NOMO-1 treated with DMSO at 0.1 percent for 48 hours (cell line): ENCODE measurements at regions not wholly inside any gene's neighbourhood (a gene's known extent, or its start where the extent isn't known, plus 50 kb on each side); places are given as distances from the start of the nearest gene placed in this dataset.

Experiments used
- DNase-seq: peaks from one replicate; lab custom pipeline; 2025; ENCODE audit not compliant: unreplicated experiment; lab: John Stamatoyannopoulos, UW

DNA sequence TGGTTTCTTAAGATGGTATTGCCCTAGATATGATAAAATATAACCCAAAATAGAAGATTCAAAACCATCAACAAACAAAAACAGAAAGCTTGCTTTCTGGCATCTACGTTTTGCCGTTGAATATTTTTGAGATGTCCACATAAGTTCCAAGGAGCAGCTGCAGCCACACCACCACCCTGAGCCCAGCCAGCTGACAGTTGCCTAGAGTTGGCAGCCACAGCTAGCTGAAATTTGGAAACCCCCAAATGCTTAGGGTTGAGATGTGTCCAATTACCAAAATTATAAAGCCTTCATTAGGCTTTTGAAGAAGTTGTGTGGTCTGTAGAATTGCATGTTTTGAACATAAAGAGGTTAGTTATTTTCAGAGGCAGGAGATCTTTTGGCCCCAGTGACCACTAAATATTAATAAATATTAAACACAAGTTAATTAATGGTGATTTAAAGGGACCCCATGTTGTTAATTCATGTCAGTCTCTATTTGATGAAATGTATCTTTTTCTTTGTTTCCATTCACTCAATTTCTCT, 118.1 kb upstream of the DTNA start:
- DNase-seq, result no peak

DNA sequence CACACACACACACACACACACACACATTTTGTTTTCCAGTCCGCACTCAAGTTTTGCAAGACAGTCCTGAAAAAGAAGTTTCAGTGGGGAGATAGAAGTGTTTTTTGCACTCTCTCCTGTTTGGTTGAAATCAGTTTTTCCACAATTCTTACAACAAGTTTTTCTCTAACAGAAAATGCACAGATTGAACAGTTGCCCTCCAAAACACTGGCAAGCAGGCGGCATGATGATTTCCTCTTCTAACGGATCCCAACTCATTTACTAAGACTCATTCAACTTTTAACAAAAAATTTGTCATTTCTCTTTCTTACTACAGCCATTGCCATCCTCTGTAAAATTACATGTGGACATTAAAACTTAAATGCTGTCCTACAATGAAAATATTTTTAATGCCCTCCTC, 117.6 kb upstream of the DTNA start:
- no peak for DNase-seq

DNA sequence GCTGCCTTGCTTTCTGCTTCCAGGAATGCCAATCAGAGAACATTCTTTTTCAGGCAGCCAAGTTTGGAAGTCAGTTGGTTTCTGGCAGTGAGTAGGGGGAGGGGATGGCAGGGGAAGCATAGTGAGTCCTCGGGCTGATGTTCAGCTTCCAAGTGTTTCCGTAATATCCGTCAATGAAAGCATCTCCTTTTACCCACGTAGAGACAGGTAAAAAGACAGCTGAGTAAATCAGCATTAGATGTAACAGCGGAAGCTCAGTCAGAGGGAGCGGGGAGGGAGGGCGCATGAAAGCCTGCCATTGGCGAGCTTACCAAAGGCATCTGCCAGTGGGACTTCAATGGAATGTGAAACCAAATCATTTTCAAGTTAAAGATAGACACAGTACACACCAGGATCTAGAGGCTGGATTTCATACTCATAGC, 117.1 kb upstream of the DTNA start:
- DNase-seq, result no peak

DNA sequence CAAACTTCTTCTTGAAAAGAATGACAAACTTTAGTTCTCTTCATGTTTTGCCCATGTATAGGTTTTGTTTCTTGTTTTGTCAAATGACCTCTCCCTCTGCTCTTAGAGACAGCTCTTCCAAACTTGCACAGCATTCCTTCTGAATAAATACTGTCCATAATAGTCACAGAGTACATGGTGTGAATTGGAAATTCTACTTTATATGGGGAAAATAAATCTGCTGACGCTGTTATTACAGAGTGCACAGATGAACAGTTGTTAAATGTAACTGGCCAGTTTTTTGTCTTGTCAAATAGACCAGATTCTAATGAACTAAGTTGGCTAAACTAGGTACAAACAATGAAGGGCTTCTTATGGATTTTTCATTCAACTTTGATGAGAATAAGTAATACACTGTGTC, 115.8 kb upstream of the DTNA start:
- no peak for DNase-seq

DNA sequence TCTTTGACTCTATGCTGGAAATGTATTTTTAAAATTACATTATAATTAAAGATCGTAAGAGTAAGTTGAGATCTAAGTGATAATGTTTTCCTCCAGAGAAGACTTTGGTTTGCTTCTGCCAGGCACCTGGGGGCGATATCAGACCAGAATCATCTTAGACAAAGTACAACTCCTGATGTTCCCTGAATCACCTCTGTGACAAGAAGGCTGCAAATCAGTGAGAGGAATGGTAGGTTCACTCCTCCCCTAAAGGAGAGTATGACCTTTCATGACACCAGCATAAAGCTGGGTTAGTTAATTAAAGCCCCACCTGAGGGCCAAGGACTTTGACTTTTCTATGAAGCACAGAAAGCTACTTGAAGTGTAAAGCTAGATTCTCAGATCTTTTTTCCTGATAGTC, 114.4 kb upstream of the DTNA start:
- DNase-seq, result peak; percentile 13

DNA sequence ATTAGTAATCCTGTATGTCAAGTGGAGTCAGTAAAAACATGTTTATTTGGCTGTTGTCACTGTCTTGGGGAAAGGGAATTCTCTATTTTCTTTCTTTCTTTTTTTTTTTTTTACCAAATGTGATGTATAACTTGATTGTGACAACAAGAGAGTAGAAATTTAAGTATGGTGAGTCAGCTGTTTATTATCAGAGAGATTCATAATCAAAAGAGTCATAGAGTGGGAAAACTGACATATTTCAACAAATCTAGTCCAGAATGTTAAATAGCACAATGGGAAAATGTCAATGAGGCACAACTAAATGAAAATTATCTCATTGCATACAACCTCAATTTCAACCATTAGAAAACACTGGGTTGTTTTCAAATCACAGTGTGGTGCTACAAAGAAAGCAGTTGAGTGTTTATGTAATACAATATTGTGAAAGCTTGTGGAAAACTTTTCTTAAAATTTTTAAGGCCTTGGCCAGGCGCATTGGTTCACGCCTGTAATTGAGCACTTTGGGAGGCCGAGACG, 111.9 kb upstream of the DTNA start:
- no peak for DNase-seq

DNA sequence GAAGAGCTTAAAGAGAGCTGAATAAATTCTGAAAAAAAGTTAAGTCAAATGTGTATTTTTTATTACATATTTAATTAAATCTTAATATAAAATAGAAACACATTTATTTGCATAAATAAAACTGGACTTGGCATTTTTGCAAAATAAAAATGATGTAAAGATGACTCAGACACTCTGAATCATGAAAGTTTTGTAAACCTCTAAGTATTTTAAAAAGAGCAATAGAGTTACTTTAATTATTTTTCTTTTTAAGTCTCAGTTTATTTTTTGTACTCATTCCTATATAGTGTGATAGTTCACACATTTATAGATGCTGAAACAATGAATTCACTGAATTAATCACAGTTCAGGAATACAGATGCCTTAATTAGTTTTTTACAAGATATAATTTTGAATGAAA, 109.9 kb upstream of the DTNA start:
- no peak for DNase-seq

DNA sequence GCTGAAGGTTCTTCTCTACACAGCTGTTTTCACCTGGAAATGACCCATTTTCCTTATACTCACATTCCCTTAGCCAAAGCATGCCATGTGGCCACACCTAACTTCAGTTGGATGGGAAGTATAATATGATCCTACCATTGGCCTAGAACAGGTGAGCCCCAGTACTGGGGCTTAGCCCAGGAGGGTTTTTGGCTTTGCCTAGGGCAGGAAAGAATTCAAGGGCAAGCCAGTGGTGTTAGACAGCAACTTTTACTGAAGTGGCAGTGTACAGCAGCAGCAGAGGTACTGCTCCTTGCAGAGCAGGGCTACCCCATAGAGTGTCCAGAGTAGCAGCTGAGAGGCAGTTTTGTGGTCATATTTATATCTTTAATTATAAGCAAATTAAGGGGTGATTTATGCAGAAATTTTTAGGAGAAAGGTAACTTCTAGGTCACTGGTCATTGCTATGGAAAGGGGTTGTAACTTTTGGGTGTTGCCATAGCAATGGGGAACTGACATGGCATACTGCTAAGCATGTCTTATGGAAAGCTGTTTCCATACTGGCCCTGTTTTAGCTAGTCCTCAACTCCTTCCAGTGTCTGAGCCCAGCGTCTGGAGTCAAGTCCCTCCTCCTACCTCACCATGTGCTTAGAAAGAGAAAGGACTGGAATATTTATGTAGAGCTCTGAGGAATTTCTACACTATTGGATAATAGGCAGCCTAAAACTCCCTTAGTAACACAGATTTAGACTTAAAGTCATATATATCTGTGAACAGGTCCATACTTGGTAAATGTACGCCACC, 109.0 kb upstream of the DTNA start:
- DNase-seq, result no peak

DNA sequence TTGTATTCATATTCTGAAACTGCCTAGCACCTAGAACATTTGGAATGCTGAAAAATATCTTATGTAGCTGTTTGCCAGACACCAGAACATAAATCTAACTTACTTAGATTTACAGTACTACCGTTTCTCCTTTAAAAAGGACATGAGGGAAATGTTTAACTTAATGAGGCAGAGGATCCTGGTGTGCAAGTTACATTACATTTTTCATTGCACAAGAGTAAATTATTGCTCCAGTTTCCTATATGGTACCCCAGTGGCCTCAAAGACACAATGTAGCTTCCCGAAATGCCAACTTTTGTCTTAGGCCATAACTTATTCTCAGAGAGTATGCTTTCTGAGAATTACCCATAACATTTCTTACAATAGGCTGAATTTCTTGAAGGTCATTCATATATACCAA, 105.5 kb upstream of the DTNA start:
- peak; percentile 88 for DNase-seq

DNA sequence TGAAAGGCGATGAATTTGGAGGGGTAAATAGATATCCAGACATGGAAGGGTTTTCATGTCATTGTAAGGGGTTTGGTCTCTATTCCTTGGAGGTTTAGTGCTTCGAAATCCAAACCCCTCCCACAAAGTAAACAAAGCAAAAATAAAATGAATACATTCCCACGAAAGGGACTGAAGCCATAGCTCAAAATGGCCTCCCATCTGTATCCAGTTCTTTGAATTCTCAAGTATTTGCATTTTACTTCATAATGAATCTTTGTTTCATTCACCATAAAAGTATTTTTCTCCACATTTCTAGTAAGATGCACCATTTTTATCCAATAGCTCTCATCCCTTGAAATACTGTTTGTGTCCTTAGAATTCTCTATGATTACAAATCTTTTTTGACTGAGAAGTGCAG, 103.2 kb upstream of the DTNA start:
- no peak for DNase-seq

DNA sequence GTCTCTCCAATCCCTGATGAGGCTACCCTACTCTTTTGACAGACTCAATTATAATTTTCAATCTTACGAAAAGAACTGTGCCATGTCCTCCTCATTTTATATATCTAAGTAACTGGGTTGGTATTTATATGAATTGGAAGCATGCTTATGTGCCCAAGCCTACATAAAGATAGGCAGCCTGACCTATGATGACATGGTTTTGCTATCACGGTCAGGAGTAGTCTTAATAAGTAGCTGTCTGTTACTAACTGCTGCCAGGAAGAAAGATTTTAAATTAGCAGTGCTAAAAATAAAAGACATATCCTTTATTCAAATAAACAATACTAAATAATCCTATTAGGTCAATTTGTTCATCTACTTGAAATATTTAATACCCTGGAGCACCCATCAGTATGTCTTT, 102.0 kb upstream of the DTNA start:
- DNase-seq, result no peak

DNA sequence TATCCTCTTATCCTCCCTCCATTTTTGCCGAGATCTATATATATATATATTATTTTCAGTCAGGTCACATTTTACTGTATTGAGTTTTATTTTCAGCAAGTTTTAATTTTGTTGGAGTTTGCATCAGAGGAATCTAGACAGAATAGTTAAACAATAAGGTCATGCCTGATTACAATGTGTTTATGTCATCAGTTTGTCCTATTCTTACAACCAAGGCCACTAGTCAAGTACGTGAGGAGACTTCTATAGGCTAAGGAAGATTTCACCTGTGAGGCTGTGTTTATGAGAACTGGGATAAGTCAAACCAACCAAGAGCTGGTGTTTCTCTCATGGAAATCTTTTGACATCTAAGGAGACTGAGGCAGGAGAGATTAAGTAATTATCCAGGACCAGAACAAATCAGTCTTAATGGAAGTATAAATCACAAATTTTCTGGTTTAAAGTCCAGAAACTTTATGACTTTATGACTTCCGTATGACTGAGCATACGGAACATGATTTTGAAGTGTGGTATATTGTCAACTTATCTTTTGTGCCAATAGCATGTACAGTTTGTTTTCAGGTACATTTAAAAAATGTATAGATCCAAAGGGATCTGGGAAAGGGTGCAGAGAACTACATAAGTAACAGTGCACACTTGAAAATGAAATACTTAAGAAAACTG, 100.0 kb upstream of the DTNA start:
- no peak for DNase-seq

DNA sequence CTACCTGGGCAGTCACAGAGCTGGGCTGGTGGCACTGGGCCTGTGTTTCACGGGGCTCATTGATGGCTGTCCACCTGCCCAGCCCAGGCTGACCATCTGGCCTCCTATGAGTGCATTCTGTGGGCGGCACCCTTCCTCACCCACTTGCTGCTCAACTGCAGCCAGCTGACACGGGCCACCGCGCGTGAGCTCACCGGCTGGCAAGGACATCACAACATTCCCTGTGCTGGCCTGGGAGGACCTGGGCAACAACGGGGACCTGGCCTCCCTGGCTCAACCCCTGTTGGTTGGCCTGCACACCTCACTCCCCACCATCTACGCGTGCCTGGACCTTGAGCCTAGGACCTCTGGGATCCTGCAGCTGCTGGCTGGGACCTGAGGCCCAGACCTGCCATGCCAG, 98.2 kb upstream of the DTNA start:
- DNase-seq, result no peak

DNA sequence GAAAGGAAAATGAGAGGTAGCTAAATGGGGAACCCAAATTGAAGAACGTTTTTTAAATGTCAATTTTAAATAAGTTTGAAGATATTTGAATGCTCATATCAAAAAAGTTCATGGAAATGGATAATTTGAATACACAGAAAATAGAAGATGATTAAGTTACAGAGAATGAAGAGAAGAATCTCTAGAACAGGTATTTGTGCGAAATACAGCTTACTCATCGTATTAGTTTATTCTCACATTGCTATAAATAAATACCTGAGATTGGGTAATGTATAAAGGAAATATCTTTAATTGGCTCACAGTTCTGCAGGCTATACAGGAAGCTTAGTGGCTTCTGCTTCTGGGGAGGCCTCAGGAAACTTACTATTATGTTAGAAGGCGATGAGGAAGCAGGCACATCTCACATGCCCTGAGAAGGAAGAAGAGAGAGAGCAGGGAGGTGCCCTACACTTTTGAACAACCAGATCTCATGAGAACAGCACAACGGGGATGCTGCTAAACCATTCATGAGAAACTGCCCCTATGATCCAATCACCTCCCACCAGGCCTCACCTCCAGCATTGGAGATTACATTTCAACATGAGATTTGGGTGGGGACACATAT, 89.7 kb upstream of the DTNA start:
- no peak for DNase-seq

DNA sequence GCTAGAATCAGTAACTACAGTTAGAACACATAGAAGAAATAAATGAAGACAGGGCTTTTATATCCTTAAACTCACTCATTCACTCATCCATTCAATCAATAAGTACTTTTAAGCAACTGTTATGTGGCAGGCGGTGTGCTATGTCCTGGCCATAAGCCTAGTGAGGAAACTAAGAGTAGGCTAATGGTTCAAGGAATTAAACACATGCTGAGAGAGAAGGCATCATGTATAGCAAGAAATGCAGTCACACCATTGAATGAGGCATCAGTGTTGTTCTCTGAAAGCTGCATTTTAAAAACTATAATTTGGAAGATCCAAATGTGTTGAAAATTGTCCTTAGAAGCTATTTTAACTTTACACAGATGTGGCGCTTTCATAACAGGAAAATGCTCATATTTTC, 86.5 kb upstream of the DTNA start:
- DNase-seq, result no peak

DNA sequence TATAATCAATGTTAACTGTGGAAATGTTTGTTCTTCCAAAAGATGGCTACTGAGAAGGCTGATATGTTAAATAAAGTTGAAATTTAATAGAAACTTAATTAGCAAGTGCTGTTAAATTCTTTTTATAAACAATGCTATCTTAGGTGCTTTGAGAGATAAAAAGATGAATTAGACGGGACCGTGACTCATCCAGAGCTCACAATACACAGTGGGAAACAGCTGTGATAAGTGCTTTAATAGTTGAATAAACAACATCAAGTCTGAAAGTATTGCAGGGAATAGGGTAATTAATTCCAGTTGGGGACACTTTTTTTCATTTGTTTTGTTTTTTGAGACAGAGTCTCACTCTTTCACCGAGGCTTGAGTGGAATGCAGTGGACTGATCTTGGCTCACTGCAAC, 85.5 kb upstream of the DTNA start:
- no peak for DNase-seq

DNA sequence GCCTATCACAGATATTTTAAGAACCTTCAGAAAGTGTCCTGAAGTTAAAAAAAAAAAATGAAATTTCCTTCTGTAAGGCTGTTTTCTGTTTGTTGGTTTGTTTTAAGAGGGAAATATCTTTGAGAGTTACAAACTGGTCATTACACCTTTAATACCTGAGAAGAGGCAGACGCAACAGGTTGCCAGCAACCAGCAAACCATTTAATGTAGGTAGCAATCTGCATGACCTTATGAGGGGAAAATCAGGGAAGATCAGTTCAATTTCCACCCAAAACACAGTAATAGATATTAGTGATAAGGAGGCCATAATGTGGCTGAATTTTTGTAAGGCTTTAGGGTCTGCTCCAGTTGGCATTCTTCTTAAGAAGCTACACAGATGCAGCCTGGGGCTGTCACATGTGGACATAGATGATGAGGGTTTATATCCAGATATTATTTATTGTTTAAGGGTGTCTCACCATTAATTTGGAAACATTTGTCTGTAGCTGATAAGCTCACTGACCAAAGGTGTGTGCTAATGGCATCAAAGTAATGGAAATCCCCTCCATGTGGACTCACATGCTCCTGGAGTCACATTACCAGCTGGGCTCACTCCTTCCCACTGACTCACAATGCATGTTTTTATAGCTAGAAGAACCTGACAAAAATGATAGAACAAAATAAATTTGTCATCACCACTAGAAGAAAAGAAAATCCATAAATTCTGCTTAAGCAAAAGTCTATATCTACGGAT, 83.5 kb upstream of the DTNA start:
- no peak for DNase-seq

DNA sequence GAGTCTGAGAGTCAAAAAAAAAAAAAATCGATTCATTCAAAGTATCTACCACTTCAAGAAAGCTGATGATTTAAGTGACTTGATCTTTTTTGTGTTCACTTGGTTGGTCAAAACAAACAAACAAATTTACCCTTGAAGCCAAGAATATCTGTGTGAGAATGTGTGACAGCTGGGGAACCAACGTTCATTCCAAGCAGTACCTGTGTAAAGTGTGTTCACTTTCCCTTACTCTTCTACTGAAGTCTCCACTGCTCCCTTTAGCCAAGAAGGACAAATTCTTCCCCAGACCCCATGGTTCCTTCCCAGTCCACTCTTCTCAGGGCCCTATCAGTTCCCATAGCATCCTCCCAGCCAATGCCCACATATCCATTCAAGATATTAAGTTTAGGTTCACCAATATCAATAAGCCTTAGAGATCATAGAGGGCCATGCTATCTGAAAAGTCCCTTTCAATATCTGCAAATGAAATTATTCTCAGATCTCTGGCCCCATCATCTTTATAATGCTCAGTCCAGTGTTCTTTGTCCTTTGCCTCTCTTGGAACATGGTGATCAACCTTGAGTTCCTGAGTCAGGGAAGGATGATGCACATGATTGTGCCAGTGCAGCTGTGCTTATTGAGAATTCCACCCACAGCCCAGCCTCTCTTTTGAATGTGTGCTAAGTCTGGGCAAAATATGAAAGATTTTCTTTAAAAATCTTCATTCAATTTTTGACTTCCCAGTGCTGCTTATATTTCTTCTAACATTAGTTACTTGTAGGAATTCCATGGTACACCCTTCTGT, 82.8 kb upstream of the DTNA start:
- no peak for DNase-seq

DNA sequence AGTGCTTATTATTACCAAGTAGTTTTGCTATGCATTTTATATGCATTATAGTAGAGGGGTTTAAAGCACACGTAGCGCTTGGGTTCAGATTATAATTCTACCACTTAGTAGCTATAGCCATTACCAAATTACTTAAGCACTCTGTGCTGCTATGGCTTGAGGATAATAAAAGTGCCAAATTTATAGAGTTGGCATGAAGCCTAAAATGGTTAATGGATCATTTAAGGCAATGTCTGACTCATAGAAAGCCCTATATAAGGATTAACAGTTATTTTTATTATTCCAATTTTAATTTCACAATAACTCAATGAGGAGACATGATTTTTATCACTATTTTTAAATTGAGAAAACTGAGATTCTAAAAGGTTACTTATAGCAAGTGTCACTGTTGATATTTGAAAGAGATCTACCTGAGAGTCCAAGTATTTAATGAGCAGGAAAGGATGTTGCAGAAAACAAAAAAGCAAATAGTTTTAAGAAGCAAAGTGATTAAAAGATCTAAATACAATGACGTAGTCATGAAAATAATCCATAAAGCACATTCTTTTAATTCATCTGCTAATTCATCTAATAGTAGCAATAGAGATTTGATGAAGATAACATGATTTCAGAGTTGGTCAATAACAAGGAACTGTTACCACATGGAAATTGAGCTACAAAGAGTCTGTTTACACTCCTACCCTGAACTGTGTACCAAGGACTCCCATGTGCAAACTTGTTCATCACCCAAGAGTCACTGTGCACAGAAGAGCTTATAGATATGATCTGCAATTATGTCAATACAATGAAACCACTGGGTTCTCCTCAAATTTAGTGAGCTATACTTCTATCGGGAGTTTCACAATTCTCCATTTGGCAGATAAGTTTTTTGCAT, 78.8 kb upstream of the DTNA start:
- no peak for DNase-seq

DNA sequence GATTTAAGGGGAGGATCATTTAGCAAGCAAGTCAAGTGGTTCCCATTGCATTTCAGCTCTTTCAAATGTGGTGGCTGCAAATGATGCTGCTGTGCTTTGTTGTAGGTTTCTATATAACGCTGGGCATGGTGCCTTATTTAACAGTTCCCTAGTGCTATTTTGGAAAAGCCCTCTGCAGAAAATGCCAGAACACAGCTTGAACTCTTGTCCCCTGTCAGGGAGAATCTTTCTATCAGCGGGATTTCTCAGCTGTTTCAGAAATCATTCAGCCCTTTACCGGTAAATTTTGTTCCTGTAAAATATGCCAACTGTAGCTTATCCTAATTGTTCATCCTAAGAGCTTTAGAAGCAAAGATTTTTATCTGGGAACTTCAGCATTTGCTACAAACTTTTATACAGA, 77.8 kb upstream of the DTNA start:
- DNase-seq, result no peak
